ENCODE measurements at regions not wholly inside any gene's neighbourhood (a gene's known extent, or its start where the extent isn't known, plus 50 kb on each side); places are given as distances from the start of the nearest gene placed in this dataset.

GRCh38 chr13:108156749-108157148, 58.6 kb downstream of the LIG4 start:
- DNase-seq (ENCODE audit: low spot score): no peak

- no peak for DNase-seq (ENCODE audit: low spot score)
Measured at GRCh38 chr13:108155185-108156106, 59.9 kb downstream of the LIG4 start.

GRCh38 chr13:108154421-108154858, 60.9 kb downstream of the LIG4 start:
- no peak for DNase-seq (ENCODE audit: low spot score)

- no peak for DNase-seq (ENCODE audit: low spot score)
Measured at GRCh38 chr13:108146642-108147041, 68.7 kb downstream of the LIG4 start.

GRCh38 chr13:108142702-108143436, 72.5 kb downstream of the LIG4 start:
- DNase-seq (ENCODE audit: low spot score): no peak

- DNase-seq (ENCODE audit: low spot score): no peak
Measured at GRCh38 chr13:108137176-108137575, 78.2 kb downstream of the LIG4 start.

- DNase-seq (ENCODE audit: low spot score): no peak
Measured at GRCh38 chr13:108127406-108127805, 87.9 kb downstream of the LIG4 start.

- DNase-seq (ENCODE audit: low spot score): no peak
Measured at GRCh38 chr13:108126056-108126455, 89.3 kb downstream of the LIG4 start.

- no peak for DNase-seq (ENCODE audit: low spot score)
Measured at GRCh38 chr13:108121406-108121805, 93.9 kb downstream of the LIG4 start.

GRCh38 chr13:108120856-108121255, 94.5 kb downstream of the LIG4 start:
- DNase-seq (ENCODE audit: low spot score): no peak

- DNase-seq (ENCODE audit: low spot score): no peak
Measured at GRCh38 chr13:108120302-108120701, 95.0 kb downstream of the LIG4 start.

- no peak for DNase-seq (ENCODE audit: low spot score)
Measured at GRCh38 chr13:108115738-108116137, 99.6 kb downstream of the LIG4 start.

- no peak for DNase-seq (ENCODE audit: low spot score)
Measured at GRCh38 chr13:108113407-108113806, 101.9 kb downstream of the LIG4 start.

- DNase-seq (ENCODE audit: low spot score): no peak
Measured at GRCh38 chr13:108104736-108105135, 110.6 kb downstream of the LIG4 start.

GRCh38 chr13:108102771-108103170, 112.6 kb downstream of the LIG4 start:
- no peak for DNase-seq (ENCODE audit: low spot score)

- DNase-seq (ENCODE audit: low spot score): no peak
Measured at GRCh38 chr13:108096301-108096915, 118.9 kb downstream of the LIG4 start.

- no peak for DNase-seq (ENCODE audit: low spot score)
Measured at GRCh38 chr13:108095036-108095435, 120.3 kb downstream of the LIG4 start.

- DNase-seq (ENCODE audit: low spot score): no peak
Measured at GRCh38 chr13:108093616-108094015, 121.7 kb downstream of the LIG4 start.

- DNase-seq (ENCODE audit: low spot score): no peak
Measured at GRCh38 chr13:108087810-108088209, 127.5 kb downstream of the LIG4 start.

- DNase-seq (ENCODE audit: low spot score): no peak
Measured at GRCh38 chr13:108086678-108087077, 128.7 kb downstream of the LIG4 start.

GRCh38 chr13:108084840-108085239, 130.5 kb downstream of the LIG4 start:
- DNase-seq (ENCODE audit: low spot score): no peak

GRCh38 chr13:108083056-108083455, 132.3 kb downstream of the LIG4 start:
- no peak for DNase-seq (ENCODE audit: low spot score)

- DNase-seq (ENCODE audit: low spot score): no peak
Measured at GRCh38 chr13:108082481-108082880, 132.9 kb downstream of the LIG4 start.

Data from ecto neural progenitor cell (in vitro differentiated cells).